Anterior cingulate cortex (tissue), 58 donors: ENCODE measurements at regions not wholly inside any gene's neighbourhood (a gene's known extent, or its start where the extent isn't known, plus 50 kb on each side); places are given as distances from the start of the nearest gene placed in this dataset.
"Not testable (repeated sequence)": the region's sequence is repeated elsewhere in the genome, so short reads cannot be mapped to it uniquely, and the experiment has no call there.

ENCODE experiments used
- DNase-seq, 58 donors: peaks; one replicate each; lab custom pipeline; 2025; lab: John Stamatoyannopoulos, UW

- not testable (repeated sequence) for DNase-seq
These were observed 878.7 kb upstream of the DEFB115 start for GRCh38 chr20:30378721-30379120.

- DNase-seq = not testable (repeated sequence)
These were observed 872.6 kb upstream of the DEFB115 start for GRCh38 chr20:30384841-30385240.

- DNase-seq = not testable (repeated sequence)
These were observed 871.4 kb upstream of the DEFB115 start for GRCh38 chr20:30386099-30386498.

GRCh38 chr20:30387823-30388222 lies 869.6 kb upstream of the DEFB115 start:
- DNase-seq = not testable (repeated sequence)

- not testable (repeated sequence) for DNase-seq
These were observed 863.9 kb upstream of the DEFB115 start for GRCh38 chr20:30393523-30393922.

- DNase-seq = not testable (repeated sequence)
These were observed 860.4 kb upstream of the DEFB115 start for GRCh38 chr20:30397111-30397510.

- DNase-seq = not testable (repeated sequence)
These were observed 852.4 kb upstream of the DEFB115 start for GRCh38 chr20:30405061-30405460.

- DNase-seq = not testable (repeated sequence)
These were observed 851.9 kb upstream of the DEFB115 start for GRCh38 chr20:30405585-30405984.

GRCh38 chr20:30406370-30406769 lies 851.1 kb upstream of the DEFB115 start:
- not testable (repeated sequence) for DNase-seq

- no peak for DNase-seq
These were observed 844.5 kb upstream of the DEFB115 start for GRCh38 chr20:30412972-30413371.

- not testable (repeated sequence) for DNase-seq
These were observed 840.1 kb upstream of the DEFB115 start for GRCh38 chr20:30417387-30417786.

- DNase-seq = not testable (repeated sequence)
These were observed 839.1 kb upstream of the DEFB115 start for GRCh38 chr20:30418378-30418777.

GRCh38 chr20:30419466-30419865 lies 838.0 kb upstream of the DEFB115 start:
- DNase-seq = no peak

- DNase-seq = not testable (repeated sequence)
These were observed 837.5 kb upstream of the DEFB115 start for GRCh38 chr20:30419871-30420420.
